HFFc6 (cell line): ENCODE measurements at regions not wholly inside any gene's neighbourhood (a gene's known extent, or its start where the extent isn't known, plus 50 kb on each side); places are given as distances from the start of the nearest gene placed in this dataset.
"Not testable (repeated sequence)": the region's sequence is repeated elsewhere in the genome, so short reads cannot be mapped to it uniquely, and the experiment has no call there.

Experiments used
- DNase-seq: peaks from one replicate; pipeline ENCODE4 v3.0.0-alpha.2; 2018
- H3K27ac Mint-ChIP-seq: 2 replicates; pipeline ENCODE4 v1.8.0; 2020; ENCODE audit warnings: mild to moderate bottlenecking, mixed read lengths
- H3K27me3 Mint-ChIP-seq: 2 replicates; pipeline ENCODE4 v1.8.0; 2021; ENCODE audit warnings: mild to moderate bottlenecking, moderate library complexity, mixed read lengths; ENCODE audit not compliant: insufficient read depth
- H3K36me3 Mint-ChIP-seq: 2 replicates; pipeline ENCODE4 v1.8.0; 2021; ENCODE audit warnings: low read depth, mixed read lengths
- H3K4me1 Mint-ChIP-seq: 2 replicates; pipeline ENCODE4 v1.8.0; 2020; ENCODE audit warnings: low read depth, mixed read lengths
- H3K4me3 Mint-ChIP-seq: 2 replicates; pipeline ENCODE4 v1.8.0; 2020; ENCODE audit warnings: mild to moderate bottlenecking, moderate library complexity, mixed read lengths
- H3K9me3 Mint-ChIP-seq: 2 replicates; pipeline ENCODE4 v1.8.0; 2020; ENCODE audit warnings: mild to moderate bottlenecking, mixed read lengths
- CTCF ChIP-seq: fragments of 200-600 bp; sonication (generic); IDR thresholded peaks from 2 replicates; pipeline ENCODE4 v1.5.0; 2021; ENCODE audit warnings: antibody characterized with exemption, mild to moderate bottlenecking

GRCh38 chr4:38414410-38414809 is 249.6 kb upstream of the KLF3 start:
- H3K27ac Mint-ChIP-seq, result no peak overlapping the region
- TF ChIP-seq CTCF, result no peak
- H3K4me1 Mint-ChIP-seq, result no peaks in the 10 kb centered on the region
- DNase-seq, result no peak
- H3K27me3 Mint-ChIP-seq, result peaks cover 2% of the 10 kb centered on the region
- no peaks in the 10 kb centered on the region for H3K9me3 Mint-ChIP-seq
- H3K36me3 Mint-ChIP-seq, result no peaks in the 10 kb centered on the region
- H3K4me3 Mint-ChIP-seq, result no peak overlapping the region

GRCh38 chr4:38415682-38416081 is 248.3 kb upstream of the KLF3 start:
- no peak for TF ChIP-seq CTCF
- Mint-ChIP-seq H3K9me3 (no peaks in the 10 kb centered on the region), H3K4me1 (no peaks in the 10 kb centered on the region), H3K27me3 (peaks cover 2% of the 10 kb centered on the region), H3K4me3 (no peak overlapping the region), H3K27ac (no peak overlapping the region), H3K36me3 (no peaks in the 10 kb centered on the region)
- no peak for DNase-seq

GRCh38 chr4:38416450-38417014 is 247.5 kb upstream of the KLF3 start:
- no peak overlapping the region for H3K4me3 Mint-ChIP-seq
- DNase-seq, result no peak
- H3K27me3 Mint-ChIP-seq, result peaks cover 2% of the 10 kb centered on the region
- no peaks in the 10 kb centered on the region for H3K9me3 Mint-ChIP-seq
- TF ChIP-seq CTCF, result no peak
- no peaks in the 10 kb centered on the region for H3K4me1 Mint-ChIP-seq
- no peaks in the 10 kb centered on the region for H3K36me3 Mint-ChIP-seq
- no peak overlapping the region for H3K27ac Mint-ChIP-seq

GRCh38 chr4:38420254-38420653 is 243.7 kb upstream of the KLF3 start:
- not testable (repeated sequence) for H3K4me1 Mint-ChIP-seq, H3K9me3 Mint-ChIP-seq, H3K36me3 Mint-ChIP-seq, H3K27ac Mint-ChIP-seq, DNase-seq, H3K27me3 Mint-ChIP-seq, H3K4me3 Mint-ChIP-seq

- Mint-ChIP-seq H3K27me3 (peaks cover 6% of the 10 kb centered on the region), H3K4me1 (no peaks in the 10 kb centered on the region), H3K9me3 (no peaks in the 10 kb centered on the region), H3K4me3 (no peak overlapping the region), H3K27ac (no peak overlapping the region), H3K36me3 (no peaks in the 10 kb centered on the region)
- DNase-seq, result no peak
- no peak for TF ChIP-seq CTCF
Measured at GRCh38 chr4:38422850-38423249, 241.1 kb upstream of the KLF3 start.

GRCh38 chr4:38424151-38424871 is 239.7 kb upstream of the KLF3 start:
- DNase-seq, result no peak
- Mint-ChIP-seq H3K36me3 (no peaks in the 10 kb centered on the region), H3K4me1 (no peaks in the 10 kb centered on the region), H3K4me3 (no peak overlapping the region), H3K27ac (no peak overlapping the region), H3K27me3 (peaks cover 5% of the 10 kb centered on the region), H3K9me3 (no peaks in the 10 kb centered on the region)
- TF ChIP-seq CTCF, result no peak
